H1 (cell line): ENCODE measurements at regions not wholly inside any gene's neighbourhood (a gene's known extent, or its start where the extent isn't known, plus 50 kb on each side); places are given as distances from the start of the nearest gene placed in this dataset.

Experiments
- ASH2L ChIP-seq: fragments of 200-600, 300-600 bp; sonication (generic); IDR thresholded peaks from one replicate; pipeline ENCODE4 v1.7.1; 2017; ENCODE audit warnings: low read length
- CTCF ChIP-seq, 3 experiments: IDR thresholded peaks; 1 replicate in 2 of 3; 2 replicates in 1 of 3; pipeline versions ENCODE4 v1.5.1 to v1.6.1; 2011; ENCODE audit warnings: low read length in 3 of 3, mild to moderate bottlenecking in 3 of 3, inconsistent platforms in 2 of 3, low read depth in 1 of 3, moderate library complexity in 1 of 3; ENCODE audit not compliant: insufficient read depth in 1 of 3; ENCODE audit errors: control extremely low read depth in 1 of 3
- EP300 ChIP-seq, 2 experiments: IDR thresholded peaks; 1 replicate in 1 of 2; 2 replicates in 1 of 2; pipeline ENCODE4 v1.6.1; 2011 to 2012; ENCODE audit warnings: low read depth in 2 of 2, low read length in 2 of 2, mild to moderate bottlenecking in 2 of 2, borderline replicate concordance in 1 of 2, inconsistent platforms in 1 of 2, moderate library complexity in 1 of 2
- GABPA ChIP-seq: IDR thresholded peaks from 2 replicates; pipeline ENCODE4 v1.6.1; 2011; ENCODE audit warnings: mild to moderate bottlenecking, low read length, moderate library complexity, borderline replicate concordance; ENCODE audit not compliant: insufficient read depth
- POLR2A ChIP-seq, 2 experiments: IDR thresholded peaks; 1 replicate in 1 of 2; 2 replicates in 1 of 2; pipeline ENCODE4 v1.6.1; 2011; ENCODE audit warnings: low read depth in 2 of 2, low read length in 2 of 2, mild to moderate bottlenecking in 2 of 2; ENCODE audit errors: control extremely low read depth in 1 of 2
- POLR2AphosphoS5 ChIP-seq: IDR thresholded peaks from 2 replicates; pipeline ENCODE4 v1.6.1; 2011; ENCODE audit warnings: low read depth, low read length

GRCh38 chr5:56440871-56441740 is 208.0 kb upstream of the ANKRD55 start:
- no peak for TF ChIP-seq CTCF (IDR thresholded peaks at IDR 0.05; ENCODE audit: control extremely low read depth in 1 of 3, insufficient read depth in 1 of 3, low read depth in 1 of 3, low read length in 3 of 3)
- no peak for TF ChIP-seq ASH2L
- no peak for TF ChIP-seq EP300 (IDR thresholded peaks at IDR 0.05; ENCODE audit: borderline replicate concordance in 1 of 2, low read depth in 2 of 2, low read length in 2 of 2)
- TF ChIP-seq POLR2A (IDR thresholded peaks at IDR 0.05; ENCODE audit: control extremely low read depth in 1 of 2, low read depth in 2 of 2, low read length in 2 of 2), result no peak
- TF ChIP-seq GABPA, result no peak
- TF ChIP-seq POLR2AphosphoS5, result no peak
